Ureter (tissue), 1 donor: ENCODE measurements at regions not wholly inside any gene's neighbourhood (a gene's known extent, or its start where the extent isn't known, plus 50 kb on each side); places are given as distances from the start of the nearest gene placed in this dataset.

Experiments used
- DNase-seq: peaks from one replicate; pipeline ENCODE4 v3.0.0-alpha.2; 2020; ENCODE audit warnings: low spot score
- donor health status: DM: yes; HTN: yes; CAD: no.

DNA sequence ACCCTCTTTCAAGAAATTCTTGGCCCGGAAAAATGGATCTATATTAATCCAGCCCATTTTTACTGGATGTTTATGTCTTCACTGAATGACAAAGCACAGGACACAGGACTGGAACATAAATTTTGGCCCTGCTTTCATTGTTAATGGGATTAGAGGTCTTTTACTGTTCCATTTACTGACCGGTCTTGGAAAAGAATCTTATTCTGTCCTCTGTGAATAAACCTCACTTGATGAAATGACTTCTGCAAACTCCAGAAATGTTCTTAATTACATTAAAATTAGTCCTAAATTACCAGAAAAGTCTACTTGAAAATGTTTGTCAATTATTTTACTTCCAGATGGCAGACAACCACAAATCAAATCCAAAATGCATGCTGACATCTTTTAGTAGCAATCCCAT is 79.3 kb upstream of the SLC24A5 start:
- DNase-seq = no peak

DNA sequence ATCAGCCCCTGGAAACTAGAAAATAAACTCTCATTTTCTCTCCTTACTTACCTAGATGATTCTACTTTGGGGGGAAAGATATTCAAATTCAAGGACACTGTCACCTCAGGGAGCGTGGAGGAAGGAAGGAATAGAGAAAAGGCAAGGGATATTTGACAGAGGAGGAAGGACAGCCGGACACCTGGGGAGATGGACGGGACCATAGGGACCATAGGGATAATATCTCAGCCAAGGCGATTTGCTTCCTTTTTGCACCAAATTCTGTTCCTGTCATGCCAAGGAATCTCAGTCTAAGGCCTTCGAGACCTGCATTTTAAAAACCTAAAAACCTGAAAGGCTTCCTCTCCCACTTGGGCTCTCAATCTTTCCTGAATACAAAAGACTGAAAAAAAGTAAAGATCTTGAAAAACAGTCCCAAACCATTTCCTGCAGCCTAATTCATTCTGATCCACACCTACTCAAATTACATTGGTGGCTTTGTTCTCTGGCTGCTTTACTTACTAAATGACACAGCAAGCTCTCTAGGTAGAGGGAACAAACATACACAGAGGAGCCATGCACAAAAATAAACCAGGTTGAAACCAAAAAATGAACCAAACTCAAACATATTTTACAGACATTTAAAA is 73.9 kb upstream of the SLC24A5 start:
- DNase-seq = no peak

DNA sequence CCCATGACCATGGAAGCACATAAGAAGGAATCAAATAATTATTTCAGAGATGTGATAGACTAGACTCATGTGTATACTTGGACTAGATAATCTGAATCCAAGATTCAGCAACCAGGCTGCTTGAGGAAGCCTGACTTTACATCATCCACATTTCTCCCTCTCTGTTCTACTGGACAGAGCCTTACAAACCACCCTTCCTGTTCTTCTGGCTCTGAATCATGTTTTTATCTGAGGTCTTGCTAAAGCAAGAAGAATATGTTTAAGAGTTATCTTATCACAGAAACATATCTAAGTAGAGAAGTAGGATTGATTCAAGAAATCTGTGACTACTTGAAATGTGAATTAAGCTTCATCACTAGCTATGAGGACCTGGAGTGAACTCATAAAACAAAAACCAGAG is 71.1 kb upstream of the SLC24A5 start:
- no peak for DNase-seq

DNA sequence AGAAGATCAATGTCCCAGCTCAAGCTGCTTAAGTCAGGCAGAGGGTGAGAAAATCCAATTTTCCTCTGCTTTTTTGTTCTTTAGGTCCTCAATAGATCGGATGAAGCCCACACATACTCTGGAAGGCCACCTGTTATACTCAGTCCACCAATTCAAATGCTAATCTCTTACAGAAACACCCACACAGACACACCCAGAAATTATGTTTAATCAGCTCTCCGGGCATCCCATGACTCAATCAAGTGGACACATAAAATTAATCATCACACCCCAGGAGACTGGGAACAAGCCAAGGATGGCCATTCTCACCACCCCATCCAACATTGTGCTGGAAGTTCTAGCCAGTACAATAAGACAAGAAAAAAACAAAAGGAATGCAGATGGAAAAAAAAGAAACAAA is 67.8 kb upstream of the SLC24A5 start:
- DNase-seq = no peak

DNA sequence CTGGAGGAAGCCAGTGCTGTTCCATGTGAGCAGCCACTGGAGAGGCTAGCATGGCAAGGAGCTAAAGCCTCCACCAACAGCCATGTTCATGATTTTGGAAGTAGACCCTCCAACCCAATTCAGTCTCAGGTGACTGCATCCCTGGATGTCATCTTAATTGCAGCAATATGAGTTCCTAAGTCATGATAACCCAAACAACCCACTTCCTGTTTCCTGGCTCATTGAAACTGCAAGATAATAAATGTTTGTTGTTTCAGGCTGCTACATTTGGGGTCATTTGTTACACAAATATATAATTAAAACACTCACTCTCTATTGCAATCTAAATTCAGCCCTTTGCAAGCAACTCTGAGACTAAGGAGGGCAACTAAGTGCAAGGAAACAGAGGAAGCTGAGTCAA is 62.4 kb upstream of the SLC24A5 start:
- DNase-seq = no peak

DNA sequence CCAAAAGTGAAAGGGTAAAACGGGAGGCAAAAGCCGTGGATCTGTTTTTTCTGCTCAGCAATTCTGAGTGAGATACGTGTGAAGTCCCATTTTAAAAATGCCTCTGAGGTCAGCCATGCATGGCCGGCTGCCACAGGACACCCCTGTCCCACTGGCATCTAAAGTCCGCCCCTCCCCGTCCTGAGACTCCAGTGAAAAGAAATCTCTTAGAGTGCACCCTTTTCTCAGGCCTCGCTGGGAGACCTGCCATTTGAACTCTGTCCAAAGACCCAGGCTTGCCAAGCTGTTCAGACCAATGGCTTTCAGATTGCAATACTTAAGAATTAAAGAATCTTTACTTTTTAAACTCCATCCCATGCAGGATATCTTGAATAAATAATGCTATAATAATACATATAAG is 61.0 kb upstream of the SLC24A5 start:
- DNase-seq = peak; percentile 53

DNA sequence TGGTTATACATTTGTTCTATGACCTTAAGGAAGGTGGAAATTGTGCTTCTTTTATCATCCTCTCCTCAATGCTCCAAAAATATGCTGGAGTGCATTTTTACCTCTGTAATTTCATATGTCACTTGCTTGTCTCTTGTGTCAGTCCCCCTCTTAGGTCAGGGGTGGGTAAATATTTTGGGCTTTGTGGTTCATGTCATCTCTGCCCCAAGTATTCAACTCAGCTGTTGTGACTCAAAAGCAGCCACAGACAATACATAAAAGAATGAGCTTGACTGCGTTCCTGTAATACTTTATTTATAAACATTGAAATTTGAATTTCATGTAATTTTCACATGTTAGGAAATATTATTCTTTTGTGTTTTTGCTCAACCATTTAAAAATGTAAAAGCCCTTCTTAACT is 60.4 kb upstream of the SLC24A5 start:
- DNase-seq = no peak

DNA sequence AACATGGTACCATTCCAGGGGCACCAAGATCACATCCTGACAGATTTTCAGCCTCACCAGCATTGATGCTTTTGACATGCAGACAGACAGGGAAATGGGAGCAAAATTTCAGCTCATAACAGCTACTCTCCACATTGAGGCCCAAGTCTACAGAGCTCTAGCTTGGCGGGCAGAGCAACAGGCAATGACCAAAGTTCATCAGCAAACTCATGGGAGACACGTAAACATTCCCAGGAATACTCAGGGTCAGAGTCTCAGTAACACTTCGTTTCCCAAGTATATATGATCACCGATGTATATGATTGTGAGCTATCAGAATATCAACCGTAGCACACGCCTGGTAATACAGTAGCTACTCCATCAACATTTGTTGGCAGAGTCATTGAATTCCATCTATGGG is 59.2 kb upstream of the SLC24A5 start:
- DNase-seq = no peak

DNA sequence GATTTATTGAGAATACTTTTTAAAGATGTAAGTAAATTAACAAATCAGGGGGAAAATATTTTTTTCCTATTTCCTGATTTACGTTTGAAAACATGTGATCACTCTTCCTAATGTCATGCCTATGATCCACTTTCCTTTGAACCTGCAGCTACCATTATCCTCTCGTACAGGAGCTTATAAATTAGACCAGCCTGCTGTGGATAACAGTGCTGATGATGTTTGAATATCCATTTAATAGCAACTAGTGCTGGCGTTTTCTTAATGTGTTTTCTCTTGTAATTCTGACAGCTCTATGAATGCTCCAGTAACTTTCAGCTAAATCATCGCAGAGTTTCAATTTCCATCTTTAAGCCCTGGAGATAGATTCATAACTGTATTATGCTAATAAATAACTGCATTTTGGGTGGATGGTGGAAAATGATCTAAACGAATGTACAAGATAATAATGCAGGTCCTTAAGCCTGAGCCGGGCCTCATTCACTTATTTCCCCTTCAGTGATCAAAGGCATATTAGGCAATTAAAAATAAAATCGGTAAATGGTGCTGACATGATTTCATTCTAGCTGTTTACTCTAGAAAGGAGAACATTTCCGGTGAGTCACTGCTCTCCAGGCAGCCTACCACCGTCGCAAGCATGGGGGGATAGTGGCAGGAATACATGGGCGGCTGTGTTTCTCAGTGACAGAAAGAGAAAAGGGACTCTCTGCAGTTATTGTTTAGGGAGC is 58.5 kb upstream of the SLC24A5 start:
- no peak for DNase-seq

DNA sequence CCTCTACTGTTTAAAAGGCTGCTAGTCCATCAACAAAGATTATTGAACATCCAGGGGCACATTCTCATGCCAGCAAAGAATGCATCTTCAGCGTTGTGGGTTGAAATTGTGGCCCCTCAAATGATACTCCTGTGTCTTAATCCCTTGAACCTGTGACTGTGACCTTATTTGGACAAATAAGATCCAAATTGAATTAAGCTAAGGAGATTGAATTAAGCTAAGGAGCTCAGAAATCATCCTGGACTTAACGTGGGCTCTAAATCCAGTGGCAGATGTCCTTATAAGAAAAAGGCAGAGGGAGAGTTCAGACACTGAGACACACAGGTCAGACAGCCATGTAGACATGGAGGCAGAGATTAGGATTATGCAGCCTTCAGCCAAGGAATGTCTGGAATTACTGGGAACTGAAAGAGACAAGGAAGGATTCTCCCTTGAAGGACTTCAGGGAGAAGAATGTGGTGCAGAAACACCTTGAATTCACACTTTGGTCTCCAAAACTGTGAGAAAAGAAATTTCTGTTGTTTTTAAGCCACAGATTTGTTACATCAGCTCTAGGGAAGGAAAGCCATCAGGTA is 57.3 kb upstream of the SLC24A5 start:
- DNase-seq = no peak

DNA sequence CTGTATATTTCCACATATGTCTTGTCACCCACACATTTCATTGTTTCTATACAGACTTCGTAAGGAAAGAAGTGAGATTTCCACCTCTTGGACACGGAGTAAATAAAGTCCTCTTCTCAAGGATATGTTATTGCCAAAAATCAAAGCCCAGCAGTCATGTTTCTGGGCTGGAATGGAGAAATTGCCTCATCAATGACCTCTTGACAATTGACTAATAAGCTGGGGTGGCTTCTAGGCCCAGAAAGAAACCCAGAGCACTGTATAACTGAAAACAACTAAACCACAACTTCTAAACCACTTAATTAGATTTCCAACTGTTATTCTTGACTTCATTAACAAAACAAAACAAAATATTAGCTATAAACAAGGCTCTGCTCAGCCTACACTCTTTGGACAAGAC is 56.4 kb upstream of the SLC24A5 start:
- DNase-seq = no peak

DNA sequence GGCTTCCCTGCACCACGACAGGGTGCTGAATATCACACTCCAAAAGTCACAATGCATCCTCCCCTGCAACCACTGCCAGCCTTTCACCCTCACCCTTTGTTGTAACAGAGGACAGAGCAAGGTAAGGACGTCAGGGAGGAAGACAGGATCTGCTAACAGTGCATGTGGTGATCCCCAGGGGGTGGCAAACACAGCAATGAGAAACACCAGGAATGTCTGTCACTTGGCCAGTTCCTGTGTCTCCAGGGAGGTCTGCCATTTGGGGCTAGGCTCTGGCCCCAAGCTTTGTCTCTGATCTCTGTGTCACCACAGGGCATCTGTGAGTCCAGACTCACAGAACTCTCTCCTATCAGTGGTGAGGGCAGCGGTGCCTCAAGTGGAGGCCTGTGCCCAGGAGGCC is 54.3 kb upstream of the SLC24A5 start:
- DNase-seq = no peak
